GM18505 (cell line): ENCODE measurements at regions not wholly inside any gene's neighbourhood (a gene's known extent, or its start where the extent isn't known, plus 50 kb on each side); places are given as distances from the start of the nearest gene placed in this dataset.
A peak's percentile ranks its signal among the peaks of the same experiment; 100 is the strongest.
"Not testable (repeated sequence)": the region's sequence is repeated elsewhere in the genome, so short reads cannot be mapped to it uniquely, and the experiment has no call there.

Experiments
- ATAC-seq: cut with Tn5 transposase; IDR thresholded peaks from one replicate; pipeline ENCODE4 v1.9.1; 2021; ENCODE audit not compliant: unreplicated experiment
- POLR2A ChIP-seq: IDR thresholded peaks from 4 replicates; pipeline ENCODE4 v1.6.1; 2011; ENCODE audit warnings: borderline replicate concordance; ENCODE audit not compliant: insufficient read depth, insufficient read length; ENCODE audit errors: extremely low read depth

DNA sequence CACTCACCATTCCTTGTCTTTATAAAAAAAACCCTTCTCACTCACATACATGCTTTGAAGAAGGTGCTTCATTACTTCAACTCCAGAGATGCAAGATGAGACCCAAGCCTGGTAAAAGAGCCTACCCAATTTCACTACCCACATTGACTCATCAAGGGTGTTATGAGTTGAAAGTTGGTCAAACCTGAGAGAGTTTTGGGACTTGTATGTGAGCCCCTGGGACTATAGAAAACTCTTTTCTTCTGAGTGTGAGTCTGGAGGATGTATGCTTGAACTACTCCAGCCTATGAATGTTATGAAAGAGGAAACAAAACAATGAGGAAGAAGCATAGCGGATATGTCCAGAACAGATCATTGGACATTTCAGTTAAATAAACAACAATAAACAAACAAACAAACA is 106.5 kb upstream of the SATB1 start:
- no peak for TF ChIP-seq POLR2A
- ATAC-seq, result peak; percentile 96

DNA sequence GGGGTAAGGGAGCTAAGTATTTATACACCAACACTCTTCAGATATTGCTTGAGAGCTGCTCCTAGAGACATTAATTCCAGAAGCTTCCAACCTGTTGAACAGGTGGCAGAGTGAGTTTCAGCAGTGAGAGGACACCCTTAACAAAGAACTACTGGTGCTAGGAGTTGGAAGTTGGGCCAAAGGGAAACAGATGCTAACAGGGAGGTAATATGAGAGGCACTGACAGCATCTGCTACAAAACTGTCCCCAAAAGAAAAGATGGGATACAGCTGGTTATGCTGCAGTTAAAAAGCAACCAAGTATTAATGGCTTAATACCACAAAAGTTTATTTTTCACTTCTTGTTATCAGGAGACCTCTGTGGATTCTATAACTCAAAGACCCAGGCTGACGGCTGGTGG is 104.5 kb upstream of the SATB1 start:
- TF ChIP-seq POLR2A, result no peak
- ATAC-seq, result no peak

DNA sequence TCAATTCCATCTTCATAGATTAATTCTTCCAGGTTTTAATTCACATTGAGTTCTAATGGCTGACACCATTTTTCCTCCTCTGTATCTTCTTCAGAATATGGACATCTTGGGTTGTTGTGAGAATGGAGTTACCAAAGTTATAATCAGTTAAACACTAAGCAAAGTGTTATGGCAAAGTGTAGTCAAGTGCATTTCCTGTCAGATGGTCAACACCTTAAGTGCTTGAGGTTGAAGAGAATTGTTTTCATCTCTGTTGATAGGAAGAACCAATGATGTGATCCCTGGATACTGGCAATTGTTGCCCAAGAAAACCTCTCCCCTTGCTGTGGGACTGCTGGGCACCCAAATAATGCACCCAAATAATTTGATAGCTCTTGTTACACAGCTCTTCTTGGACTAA is 102.6 kb upstream of the SATB1 start:
- TF ChIP-seq POLR2A, result no peak
- ATAC-seq, result no peak

DNA sequence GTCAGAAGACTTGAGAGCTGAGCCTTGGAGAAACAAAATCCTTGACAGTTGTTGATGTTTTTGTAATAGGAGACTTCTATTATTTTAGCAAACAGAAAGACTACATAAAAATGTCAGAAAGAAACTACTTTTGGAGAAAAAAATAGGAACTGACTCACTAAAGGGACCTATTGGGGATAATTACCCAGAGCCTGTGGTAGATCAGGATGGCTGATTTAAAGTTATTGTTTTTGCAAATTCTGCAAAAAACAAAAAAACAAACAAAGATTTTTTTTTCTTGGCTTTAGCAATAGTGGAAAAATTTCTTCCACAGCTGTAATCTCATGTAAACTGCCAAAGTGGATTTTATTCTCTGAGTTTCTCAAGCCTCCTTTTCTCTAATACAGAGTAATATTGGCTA is 101.5 kb upstream of the SATB1 start:
- ATAC-seq, result no peak
- no peak for TF ChIP-seq POLR2A

DNA sequence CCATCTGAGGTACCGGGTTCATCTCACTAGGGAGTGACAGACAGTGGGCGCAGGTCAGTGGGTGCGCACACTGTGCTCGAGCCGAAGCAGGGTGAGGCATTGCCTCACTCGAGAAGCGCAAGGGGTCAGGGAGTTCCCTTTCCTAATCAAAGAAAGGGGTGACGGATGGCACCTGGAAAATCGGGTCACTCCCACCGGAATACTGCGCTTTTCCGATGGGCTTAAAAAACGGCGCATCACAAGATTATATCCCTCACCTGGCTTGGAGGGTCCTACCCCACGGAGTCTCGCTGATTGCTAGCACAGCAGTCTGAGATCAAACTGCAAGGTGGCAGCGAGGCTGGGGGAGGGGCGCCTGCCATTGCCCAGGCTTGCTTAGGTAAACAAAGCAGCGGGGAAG is 91.0 kb upstream of the SATB1 start:
- not testable (repeated sequence) for ATAC-seq

DNA sequence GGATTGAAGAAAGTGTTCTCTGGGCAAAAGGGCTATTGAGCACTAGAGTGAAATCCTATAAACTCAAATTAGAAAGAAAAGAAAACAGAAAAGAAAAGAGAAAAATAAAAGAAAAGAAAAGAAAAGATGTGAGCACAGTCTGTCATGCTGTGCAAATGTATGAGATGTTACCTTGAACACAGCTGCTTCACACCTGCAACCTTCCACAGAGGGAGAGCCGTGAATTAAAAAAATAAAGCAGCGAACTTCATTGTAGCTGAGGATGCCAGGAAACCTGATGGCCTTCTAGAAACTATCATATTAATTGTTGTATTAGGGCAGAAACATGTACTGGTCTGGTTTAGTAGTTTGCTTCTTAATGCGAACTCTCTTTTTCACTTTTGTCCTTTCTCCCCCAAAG is 88.0 kb upstream of the SATB1 start:
- ATAC-seq, result no peak
- TF ChIP-seq POLR2A, result no peak

DNA sequence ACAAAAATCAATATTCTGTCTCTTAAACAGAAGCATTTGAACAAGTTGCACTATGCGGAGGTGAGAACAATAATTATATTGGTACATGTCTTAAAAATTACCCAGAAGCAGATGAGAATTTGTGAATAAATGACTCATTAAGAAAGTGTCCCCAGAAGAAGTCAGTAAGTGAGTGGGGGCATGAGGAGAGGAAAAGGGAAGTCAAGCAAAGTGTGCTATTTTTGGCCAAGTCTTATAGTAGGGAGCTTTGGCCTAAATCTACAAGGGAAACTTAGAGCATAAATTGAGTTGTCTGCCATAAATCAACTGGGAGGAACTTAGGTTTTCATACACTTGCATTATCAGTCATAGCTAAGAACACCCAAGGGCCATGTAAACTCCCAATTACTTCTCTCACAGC is 86.9 kb upstream of the SATB1 start:
- ATAC-seq, result no peak
- no peak for TF ChIP-seq POLR2A

DNA sequence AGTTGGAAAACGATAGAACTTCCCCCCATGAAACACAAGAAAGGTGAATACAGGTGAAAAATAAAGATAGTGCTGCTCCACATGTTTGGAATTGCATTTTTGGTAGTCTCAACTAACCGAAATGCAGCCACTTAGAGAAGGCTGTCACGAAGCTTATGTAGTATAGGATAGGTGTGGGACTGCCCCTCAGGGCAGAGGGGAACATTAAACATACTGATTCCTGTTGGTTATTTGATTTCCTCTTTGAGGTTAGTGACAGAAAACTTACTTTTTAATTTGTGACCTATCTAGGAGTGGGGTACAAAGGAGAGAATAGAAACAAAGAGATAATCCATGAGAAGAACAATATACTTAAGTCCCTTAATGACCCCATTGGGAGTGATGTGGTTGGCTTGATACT is 85.8 kb upstream of the SATB1 start:
- no peak for TF ChIP-seq POLR2A
- no peak for ATAC-seq

DNA sequence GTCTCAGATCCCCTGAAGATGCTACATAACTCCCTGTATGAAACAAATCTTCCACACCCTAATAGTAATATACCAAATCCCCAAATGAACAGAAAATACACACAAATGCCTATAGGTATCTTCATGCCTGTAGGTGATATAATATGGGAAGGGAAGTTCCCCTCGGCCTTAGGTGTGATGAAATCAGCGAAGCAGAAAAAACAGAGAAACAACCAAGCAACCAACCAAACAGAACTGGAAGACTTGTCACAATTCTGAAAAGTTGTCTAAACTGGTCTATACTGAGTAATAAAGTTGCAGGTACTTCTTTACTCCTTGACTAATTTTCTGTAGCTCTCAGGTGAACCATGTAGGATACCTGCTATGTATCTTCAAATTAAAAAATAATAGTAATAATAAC is 82.2 kb upstream of the SATB1 start:
- no peak for ATAC-seq
- TF ChIP-seq POLR2A, result no peak

DNA sequence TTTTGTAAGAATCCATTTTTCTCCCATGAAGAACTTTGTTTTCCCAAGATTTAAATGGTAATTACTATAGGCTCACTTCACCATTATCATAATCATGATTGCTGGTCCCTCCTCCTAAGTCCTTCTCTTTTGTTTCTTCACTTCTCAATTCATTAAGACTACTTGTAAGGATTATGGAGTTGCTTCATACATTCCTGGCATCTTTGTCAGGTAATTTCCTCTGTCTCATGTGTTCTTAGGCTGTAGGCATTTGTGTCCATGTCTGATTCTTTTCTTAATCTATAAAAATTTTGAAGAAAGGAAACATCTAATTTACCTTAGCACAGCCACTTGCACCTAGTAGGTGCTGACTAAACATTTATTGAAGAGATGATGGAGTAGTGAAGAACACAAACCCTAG is 79.9 kb upstream of the SATB1 start:
- ATAC-seq, result no peak
- no peak for TF ChIP-seq POLR2A

DNA sequence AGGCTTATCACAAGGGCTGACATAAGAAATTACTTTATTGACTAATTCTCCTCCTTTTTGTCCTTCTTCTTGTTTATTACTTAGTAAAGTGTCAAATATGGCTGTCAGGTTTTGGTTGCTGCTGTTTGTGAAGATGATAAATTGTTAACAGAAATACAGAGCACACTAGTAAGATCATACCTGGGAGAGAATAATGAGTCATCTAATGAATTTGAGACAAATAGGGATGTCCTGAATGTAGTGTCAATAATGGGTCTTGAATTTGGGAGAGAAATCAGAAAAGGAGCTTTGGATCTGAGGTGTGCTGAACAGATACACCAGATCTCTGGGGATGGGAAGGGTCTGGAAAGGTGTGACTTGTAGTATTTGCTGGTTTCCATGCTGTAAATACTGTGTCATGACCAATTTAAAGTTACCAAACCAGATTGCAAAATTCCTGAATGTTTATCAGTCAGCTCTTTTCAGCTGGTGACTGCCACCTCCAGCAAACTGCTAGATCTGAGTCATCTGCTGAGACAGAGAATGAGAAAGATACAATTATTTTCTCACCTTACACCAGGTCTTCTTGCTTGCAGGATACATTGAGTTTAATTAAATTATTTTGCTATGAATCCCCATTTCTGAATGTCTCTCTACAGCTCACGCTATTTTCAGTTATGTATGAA is 76.7 kb upstream of the SATB1 start:
- no peak for TF ChIP-seq POLR2A
- ATAC-seq, result no peak

DNA sequence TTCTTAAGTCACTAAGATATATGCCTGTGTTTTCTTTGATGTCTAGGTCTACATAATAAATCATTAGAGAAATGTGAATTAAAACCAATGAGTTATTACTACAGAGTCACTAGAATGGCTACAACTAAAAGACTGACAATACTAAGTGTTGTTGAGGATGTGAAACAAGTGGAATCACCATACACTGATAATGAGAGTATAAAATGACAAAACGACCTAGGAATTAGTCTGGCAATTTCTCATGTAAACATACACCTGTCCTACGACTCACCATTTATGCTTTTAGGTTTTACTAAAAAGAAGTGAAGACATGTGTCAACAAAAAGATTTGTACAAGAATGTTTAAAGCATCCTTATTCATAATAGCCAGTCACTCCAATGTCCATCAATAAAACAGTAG is 75.2 kb upstream of the SATB1 start:
- no peak for ATAC-seq
- TF ChIP-seq POLR2A, result no peak

DNA sequence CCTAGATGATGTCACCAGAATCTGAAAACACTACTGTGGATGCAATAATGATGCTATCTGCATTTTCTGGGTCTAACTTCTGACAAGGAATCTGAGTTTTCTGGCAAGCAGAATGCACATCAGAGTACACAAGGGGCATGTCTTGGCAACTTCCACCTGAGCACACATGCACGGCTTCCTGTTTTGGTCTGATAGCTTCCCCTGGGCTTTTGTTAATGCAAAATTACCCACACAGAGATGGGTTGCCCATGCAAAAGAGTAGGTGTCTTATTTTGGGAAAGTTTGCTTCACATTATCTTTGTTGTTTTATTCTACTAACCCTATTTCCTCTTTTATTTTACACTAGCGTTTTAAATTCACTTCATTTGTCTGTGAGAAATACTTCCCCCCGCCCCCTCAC is 74.2 kb upstream of the SATB1 start:
- no peak for TF ChIP-seq POLR2A
- ATAC-seq, result peak; percentile 81

DNA sequence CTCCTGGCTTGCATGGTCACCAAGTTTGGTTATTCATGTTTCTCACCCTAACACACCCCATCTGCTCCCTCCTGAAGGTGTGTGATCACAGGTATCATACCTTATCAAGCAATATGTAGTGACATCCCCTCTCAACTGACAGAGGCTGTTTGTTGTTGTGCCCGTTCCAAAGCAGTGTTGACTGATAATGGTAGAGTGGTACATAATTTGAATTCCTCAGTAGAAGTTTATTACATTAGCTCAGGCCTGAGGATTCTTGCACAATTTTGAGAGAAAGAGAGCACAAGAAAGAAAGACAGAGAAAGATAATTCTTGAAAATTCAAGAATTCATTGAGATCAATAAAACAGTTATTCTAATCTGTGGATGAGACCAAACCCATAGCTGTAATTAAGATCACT is 69.1 kb upstream of the SATB1 start:
- no peak for ATAC-seq
- no peak for TF ChIP-seq POLR2A

DNA sequence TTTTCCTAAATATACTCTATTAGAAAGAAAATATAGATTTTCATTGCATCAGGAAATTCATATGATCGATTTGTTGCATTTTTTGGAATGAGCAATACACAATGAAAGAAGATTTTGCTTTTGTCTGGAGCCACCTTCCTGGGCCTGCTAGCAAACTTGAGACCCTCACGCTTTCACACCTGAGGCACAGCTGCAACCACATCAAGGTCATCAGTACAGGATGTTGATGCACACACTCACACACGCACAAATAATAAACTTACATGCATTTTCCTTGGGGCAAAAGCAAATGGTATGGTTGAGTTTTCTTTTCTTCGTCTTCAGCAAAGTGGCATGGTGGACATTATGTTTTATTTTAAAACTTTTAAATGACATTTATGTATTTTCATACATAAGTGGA is 64.8 kb upstream of the SATB1 start:
- no peak for ATAC-seq
- no peak for TF ChIP-seq POLR2A
